ENCODE measurements at regions not wholly inside any gene's neighbourhood (a gene's known extent, or its start where the extent isn't known, plus 50 kb on each side); places are given as distances from the start of the nearest gene placed in this dataset.
A peak's percentile ranks its signal among the peaks of the same experiment; 100 is the strongest.

DNA sequence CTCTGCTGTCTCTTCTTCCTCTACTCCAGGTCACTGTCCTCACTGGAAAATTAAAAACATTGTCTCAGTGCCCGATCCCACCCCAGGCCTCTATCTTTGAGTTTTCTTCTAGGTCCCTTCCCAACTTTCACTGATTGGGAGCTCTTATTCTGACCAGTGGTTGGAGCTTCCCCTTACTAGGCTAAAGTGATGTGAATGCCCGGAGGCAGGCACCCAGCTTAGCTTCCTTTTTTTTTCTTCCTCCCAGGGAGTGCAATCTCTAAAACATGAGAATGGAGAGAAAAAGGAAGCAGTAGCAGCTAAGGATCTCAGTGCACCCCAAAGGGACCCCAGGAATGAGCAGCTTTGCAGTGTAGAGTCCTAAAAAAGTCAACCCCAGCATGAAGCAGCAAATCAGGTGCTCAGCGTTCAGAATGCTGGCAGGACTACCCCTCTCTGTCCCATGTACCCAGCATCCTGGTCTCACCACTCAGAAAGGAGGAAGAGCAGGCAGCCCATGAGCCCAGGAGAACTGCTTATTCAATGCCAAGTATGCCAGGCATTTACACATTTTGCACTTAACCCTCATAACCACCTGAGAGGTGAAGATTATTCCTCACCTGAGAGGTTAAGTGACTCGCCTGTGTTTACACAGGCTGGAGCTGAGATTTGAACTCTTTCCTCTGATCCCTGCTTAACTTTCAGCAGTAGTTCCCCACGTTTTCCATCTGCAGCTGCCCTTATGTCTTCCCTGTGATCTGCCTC, 146.2 kb upstream of the PWP1 start:
- DNase-seq, result no peak

DNA sequence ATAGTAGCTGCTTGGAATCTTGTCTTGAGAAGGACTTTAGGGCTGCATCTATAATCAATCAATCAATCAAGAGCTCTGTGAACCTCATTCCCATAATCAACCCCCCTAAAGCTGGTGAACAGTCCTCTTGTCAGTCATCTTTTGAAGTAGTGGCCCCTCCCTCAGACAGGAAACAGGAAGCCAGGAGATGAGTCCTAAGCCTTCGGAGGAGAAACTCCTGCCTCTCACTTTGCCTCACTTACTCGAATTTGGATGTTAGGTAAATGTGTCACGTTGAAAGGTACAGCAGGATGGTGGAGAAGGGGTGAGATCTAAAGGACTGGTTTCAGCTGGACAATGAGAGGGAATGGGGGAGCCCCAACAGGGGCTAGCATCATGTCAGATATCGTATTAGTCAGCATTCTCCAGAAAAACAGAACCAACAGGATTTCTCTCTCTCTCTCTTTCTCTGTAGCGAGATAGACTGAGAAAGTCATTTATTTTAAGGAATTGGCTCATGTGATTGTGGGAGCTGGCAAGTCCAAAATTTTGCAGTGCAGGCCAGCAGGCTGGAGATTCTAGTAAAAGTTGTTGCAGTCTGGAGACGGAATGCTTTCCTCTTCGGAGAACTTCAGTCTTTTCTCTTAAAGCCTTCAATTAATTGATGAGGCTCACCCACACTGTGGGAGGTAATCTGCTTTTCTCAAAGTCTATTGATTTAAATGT, 144.4 kb upstream of the PWP1 start:
- no peak for DNase-seq

DNA sequence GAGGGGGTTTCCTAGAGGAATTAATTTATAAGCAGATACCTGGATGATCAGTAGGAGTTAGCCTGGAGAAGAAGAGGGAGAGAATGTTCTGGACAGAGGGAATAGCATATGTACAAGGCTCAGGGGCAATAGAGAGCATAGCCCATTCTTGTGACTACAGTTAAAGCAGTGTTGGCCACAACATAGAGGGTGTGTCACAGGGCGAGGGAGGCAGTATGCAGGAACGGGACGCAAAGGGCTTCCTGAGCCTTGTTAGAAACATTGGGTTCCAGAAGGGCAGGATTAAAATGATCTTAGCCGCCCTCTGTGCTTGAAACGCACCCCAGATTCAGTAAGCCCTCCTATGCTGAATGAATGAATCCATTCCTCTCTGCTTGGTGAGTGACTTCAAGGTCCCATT, 142.2 kb upstream of the PWP1 start:
- no peak for DNase-seq

DNA sequence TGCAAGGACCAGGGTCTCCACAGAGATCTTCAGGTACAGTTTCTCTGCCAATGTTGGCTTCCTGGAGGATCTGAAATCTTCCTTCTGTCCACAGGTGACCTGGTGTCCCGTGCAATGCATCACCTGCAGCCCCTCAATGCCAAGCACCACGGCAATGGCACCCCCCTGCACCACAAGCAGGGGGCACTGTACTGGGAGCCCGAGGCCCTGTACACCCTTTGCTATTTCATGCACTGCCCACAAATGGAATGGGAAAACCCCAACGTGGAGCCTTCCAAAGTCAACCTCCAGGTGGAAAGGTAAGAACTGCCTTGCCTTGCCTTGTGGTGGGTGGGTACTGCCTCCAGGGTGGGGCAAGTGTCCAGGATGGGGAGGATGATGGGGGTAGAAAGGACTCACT, 141.8 kb upstream of the PWP1 start:
- DNase-seq, result no peak

DNA sequence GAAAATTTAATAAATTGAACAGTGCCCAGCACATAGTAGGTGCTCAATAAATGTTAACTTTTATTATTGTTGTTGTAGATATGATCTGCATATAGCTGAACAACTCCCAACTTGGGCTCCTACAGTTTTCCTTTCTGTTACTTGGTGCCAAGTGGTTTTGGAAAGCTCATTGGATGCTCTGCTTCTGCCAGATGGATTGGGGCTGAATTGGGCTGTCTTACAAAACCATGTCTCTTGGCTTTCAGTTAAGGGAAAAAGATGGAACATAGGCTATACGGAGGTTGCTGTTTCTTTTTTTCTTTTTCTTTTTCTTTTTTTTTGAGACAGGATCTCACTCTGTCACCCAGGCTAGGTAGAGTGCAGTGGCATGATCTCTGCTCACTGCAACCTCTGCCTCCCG, 140.7 kb upstream of the PWP1 start:
- peak in 1 of 2 experiments; percentile 14 for DNase-seq

DNA sequence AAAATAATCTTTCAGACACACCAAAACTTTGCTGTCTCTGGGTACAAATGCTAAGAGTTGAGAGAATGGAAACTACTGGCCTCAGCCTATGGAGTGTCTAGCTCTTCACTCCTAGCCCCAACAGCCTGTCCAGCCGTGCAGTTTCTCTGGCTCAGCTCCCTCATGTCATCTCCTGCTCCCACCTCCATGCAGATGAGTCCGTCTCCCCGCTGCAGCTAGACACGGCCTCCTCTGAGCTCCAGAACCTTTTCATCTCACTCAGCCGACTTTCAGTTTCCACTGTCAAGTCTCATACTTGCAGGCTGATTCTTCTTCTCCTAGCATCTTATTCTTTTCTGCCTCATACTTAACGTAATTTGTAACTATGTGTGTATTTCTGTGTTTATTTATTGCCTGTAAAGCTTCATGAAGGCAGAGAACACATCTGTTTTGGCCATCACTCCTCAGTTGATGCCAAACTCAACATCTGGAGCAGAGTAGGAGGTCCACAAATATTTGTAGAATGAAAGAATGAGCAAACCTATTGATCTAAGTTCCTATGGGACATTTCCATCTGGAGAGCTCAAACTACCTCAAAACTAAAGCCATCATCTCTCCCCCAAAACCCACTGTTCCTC, 139.8 kb upstream of the PWP1 start:
- DNase-seq, result no peak

DNA sequence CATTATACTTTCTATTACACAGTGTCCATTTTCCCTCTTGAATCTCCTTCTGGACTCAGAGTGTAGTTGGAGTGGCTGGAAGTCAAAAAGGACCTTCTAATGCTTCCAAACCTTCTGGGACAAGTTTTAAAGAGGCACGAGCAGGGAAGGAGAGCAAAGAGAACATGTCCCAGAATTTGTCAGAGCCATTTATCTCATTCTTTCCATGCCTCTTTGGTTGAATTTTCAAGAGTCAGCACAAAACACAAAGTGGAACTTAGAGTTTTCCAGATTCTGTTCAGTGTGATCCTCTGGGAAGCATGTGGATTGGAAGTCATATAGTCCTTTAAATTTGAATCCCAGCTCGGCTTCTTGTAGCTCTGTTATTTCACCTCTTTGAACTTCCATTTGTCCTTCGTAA, 138.2 kb upstream of the PWP1 start:
- DNase-seq, result no peak

DNA sequence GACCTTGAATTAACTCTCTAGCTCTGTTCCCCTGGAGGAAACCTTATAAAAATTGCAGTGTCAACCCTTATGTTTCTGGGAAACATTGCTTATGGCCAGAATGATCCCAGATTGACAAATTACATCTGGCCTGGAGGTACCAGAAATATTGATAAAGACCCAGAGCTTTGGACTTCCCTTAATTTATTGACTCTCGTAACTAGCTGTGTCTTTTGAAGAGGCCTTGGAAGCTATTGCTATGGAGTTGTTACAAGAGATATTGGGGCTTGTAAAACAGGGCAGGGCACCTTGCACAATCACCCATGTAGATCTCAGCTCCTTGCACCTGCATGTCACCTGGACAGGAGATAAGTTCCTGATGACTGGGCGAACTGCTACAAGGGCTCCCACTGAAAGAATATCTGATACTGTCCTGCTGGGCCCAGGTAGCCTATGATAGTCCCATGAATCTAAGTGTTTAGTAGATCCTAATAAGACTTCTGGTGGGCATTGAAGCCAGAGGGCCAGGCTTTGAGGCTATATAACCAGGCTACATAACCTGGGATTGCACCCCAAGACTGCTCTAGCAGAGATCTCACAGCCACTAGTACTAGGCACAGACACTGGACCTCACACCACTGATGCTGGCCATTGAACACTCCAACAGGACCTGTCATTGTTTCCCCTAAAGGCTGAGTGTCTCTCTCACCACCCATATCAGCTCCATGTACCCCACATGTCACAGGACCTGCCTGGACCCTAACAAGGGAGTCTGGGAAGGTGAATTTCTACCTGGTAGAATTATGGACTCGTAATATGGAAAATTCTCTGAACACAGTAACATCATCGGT, 135.7 kb upstream of the PWP1 start:
- DNase-seq, result no peak

DNA sequence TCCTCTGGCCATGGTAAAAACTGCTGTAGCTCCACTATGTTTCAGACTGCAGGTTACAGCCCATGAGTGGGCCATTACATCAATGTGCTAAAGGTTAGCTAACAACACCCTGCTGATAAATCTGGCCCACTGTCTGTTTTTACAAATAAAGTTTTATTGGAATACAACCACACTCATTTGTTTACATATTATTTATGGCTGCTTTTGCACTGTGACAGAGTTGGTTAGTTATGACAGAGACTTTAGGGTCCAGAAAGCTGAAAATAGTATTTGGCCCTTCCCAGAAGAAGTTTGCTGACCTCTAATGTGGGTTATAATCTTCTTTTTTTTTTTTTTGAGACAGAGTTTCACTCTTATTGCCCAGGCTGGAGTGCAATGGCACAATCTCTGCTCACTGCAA, 134.2 kb upstream of the PWP1 start:
- DNase-seq, result no peak

DNA sequence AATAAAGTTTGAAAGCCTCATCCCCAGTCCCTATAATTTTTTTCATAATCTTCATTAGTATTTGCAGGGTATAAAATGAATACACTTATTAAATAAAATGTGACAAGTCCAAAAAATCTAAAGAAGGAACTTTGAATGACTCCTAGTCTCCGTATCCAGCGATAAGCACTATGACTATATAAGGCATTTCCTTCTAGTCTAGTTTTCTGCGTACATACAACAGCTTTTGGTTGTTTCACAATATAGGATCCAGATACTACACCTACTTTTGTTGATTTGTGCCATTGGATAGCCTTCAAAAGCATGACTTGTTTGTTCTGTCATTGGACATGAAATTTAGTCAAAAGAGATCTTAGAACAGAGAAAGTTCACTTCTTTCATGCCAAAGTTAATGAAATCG, 133.3 kb upstream of the PWP1 start:
- DNase-seq, result no peak

DNA sequence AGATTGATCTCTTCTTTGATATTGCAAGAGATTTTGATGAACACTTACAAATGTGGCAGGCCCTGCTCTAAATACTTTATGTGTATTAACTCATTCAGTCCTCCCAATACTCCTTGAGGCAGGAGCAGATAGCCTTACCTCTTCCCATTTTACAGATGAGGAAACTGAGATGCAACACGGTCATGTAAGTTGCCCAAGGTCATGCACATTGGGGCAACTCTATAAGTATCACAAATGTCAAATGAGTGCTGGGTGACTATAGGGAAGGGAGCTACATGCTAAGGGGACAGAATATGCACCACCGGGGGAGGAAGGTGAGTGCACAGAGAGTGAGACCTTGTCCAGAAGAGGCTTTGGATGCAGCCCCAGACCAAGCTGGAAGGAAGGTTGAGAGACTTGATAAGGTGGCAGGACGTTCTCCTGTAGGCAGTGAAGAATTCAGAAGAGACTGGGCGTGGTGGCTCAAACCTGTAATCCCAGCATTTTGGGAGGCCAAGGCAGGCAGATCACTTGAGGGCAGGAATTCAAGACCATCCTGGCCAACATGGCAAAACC, 132.3 kb upstream of the PWP1 start:
- no peak for DNase-seq

DNA sequence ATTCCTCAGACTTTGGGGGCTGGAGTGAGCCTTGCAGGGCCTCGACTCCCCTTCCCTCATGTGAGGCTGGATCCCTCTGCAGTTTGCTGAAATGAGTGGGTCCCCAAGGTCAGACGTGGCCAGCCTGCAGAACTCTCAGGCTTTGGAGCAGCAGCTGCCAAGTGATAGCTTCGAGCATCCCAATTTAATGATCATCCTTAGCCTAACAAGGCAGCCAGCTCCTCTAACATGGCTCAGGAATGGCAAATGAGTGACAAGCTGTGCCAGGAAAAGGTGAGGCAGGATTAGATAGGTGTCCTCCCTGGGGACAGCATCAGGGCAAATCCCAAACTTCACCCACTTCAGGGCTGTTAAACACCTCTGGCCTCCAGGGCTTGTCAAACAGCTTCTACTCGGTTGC, 130.7 kb upstream of the PWP1 start:
- DNase-seq, result no peak

DNA sequence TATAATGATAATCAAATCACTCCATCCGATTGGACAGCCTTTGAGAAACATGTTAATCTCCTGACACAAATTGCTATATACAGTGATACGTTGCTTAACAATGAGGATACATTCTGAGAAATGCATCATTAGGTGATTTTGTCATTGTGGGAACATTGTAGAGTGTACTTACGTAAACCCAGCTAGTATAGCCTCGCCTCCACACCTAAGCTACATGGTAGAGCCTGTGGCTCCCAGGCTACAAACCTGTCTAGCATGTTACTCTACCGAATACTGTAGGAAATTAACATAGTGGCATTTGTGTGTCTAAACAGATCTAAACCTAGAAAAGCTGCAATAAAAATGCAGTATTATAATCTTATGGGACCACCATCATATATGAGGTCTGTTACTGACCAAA, 128.6 kb upstream of the PWP1 start:
- no peak for DNase-seq

DNA sequence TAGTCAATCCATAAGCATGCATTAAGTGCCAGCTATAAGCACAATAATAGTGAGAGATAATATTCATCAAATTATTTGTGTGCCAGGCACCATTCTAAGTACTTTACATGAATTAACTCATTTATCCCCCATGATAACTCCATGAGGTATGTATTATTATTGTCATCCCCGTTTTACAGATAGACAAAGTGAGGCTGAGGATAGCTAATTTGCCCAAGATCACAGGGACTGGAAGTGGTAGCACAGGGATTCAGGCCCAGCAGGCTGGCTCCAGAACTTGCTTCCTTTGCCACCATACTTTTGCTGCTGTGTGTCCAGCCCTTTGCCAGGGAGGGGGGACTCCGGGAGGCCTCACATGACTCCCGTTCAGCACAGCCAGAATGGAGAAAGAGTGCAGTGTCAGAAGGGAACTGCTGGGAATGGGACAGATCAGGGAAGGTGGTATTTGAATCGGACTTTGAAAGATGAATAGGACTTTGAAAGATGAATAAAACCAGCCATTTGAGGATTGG, 128.0 kb upstream of the PWP1 start:
- no peak for DNase-seq

DNA sequence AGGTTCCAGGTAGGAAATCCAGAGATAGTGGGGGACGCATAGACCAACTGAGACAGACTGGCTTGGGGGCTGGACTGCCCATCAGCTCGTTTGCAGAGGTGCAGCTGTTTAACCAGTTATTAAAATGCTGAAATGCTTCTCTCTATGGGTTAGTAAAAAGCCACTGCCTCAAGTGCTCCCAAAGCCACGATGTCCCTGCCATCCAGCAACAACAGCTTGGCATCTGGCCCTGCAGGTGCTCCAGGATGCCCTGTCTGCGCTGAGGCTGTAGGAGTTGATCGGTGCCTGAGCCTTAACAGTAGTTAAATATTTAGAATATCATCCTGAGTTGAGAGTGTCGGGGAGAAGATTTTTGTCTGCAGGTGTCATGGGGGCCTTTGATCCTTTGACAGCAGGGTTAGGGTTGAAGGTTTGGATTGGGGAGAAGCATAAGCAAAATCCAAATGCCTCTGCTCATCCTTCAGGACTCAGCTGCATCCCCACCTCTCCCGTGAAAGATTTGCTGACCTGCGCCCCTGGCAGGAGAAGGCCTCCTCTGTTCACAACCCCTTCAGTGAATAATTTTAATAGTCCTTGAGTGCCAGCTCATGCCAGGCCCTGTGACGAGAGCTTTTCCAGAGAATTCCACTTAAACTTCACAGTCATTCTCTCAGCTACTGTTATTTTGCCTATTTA, 127.3 kb upstream of the PWP1 start:
- DNase-seq, result no peak

DNA sequence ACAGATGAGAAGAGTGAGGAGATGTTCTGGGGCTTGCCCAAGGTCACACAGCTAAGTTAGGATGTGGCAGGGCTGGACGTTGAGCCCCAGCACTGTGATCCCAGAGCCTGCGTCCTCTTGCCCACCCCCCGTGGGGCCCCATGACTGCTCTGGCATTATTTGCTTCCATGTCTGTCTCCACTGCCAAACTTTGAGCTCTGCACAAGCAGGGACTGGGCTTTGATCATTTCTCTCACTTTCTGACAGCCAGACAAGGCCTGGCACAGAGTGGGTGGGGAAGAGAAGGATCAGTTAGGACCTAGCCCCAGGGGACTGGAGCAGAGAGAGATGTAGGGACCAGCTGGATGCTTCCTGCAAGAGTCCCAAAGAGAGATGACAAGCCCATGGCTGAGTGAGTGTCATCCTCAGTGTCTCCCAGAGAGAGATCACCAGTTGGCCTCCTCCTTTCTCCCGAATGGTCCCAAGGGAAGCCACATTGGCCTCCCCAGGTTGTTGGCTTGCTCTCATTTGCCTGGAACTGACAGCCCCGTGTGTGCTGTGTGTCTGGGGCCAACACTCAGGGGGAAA, 126.7 kb upstream of the PWP1 start:
- DNase-seq, result no peak

DNA sequence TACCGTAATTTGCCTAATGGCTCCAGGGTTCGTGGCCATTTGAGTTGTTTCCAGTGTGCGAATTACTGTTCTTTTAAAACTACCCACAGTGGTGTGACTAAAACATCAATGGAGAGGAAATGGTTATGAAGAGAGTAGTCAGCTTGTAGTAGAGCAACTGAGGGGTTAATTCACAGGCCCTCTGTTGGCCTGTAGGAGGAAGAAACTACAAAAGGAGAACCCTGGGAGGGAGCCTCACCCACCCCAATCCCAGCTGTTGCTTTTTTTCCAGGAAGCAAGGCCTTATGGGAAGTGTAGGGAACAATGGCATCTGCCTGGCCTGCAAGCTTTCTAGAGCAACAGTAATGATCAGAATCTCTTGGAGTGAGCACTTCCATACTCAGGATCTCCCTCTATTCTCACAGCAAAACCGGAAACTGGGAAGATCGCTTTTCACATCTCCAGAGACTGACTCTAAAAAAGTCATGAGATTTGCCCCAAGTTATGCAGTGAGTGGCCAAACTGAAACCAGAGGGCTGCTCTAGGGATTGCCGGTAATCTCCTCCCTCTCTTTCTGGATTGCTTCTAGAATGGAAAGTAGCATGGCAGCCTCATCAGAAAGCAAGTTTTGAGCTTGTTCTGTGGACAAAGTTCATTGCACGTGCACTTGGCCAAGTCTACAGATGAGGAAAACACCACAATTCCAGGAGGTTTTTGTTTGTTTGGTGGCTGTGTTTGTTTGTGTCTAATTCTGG, 125.3 kb upstream of the PWP1 start:
- no peak for DNase-seq

DNA sequence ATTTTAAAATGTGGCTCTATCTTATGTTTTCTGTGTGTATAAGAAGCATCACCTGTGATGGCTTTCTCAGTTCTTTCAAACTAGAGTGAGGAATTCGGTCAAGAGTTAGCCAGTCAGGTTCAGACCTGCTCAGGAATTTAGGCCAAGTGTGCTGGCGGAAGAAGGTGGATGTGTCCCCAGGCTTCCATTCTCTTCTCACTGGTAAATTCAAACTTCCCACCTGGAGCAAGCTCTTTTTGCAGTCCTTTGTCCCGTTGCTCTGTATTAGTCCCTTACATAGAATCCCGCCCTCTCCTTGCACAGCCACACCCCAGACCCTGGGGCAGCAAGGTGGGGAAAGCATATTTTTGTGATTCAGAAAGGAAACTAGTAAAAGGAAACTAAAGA, 124.7 kb upstream of the PWP1 start:
- DNase-seq, result no peak

DNA sequence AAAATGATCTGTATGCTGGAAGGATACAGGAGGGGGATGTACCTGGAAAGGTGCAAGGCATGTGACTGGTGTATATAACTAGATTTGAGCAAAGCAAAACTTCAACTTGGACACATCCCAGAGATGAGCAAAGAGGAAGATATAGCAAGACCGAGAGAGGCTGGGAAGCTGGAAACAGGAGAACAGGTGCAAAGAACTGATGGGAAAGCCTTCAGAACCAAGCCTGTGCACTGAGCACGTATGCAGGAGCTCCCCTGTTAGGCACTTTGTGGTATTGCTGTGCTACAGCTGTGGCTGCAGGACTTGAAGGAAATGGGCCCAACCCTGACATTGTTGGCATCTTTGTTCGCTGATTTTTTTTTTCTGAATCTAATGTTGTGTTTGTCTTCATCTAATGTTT, 120.7 kb upstream of the PWP1 start:
- DNase-seq, result no peak

DNA sequence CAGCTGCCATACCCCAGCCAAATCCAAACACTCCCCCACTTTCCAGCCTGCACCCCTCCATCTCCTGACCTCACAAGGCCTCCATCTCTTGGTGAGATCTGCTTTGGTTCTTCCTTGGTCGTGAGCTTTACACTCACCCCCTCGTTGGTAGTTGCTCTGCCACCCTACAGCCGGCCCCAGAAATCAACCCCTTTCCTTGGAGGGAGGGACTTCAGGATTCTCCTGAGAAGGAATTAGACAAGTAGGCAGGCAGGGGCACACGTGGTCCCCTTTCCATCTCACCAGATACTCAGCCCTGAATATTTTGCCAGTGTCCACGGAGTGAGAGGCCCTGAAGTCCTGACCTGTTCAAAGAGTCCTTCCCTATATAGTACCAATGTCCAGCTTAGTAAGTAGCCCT, 120.0 kb upstream of the PWP1 start:
- DNase-seq, result no peak

DNA sequence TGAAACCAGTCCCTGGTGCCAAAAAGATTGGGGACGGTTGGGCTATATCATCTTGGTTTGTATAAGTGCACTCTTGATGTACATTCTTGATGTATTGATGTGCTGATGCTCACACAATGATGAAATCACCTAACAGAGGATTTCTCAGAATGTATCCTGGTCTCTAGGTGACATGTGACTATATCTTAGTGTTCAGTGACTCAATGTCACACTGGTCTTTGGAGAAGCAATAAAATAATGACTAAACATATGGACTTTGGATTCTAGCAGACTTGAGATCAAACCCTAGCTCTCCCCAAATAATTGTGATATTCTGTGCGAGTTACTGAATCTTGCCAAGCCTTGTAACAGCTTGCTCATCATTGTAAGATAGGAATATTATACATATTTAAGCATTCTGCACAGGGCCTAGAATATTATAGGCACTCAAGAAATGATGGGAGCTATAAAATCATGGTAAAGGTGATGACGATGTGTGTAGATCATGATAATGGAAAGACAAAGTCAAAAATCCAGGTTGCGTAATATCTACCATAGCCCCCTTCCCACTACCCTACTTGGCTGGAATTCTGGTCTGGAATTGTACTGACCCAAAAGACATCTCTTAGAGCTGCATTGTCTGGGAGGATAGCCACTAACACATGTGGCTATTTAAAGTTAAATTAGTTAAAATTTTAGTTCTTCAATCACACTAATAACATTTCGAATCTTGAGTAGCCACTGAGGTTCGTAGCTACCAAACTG, 117.6 kb upstream of the PWP1 start:
- no peak for DNase-seq
